Osteocyte (in vitro differentiated cells): ENCODE measurements at regions not wholly inside any gene's neighbourhood (a gene's known extent, or its start where the extent isn't known, plus 50 kb on each side); places are given as distances from the start of the nearest gene placed in this dataset.

ENCODE experiments used
- DNase-seq: peaks from one replicate; pipeline ENCODE4 v3.0.0; 2021; ENCODE audit warnings: mixed read lengths; ENCODE audit not compliant: unreplicated experiment; ENCODE audit errors: extremely low spot score
- H3K27ac Mint-ChIP-seq: one replicate; pipeline ENCODE4 v1.8.0; 2021; ENCODE audit warnings: mild to moderate bottlenecking, mixed read lengths; ENCODE audit not compliant: unreplicated experiment
- H3K27me3 Mint-ChIP-seq: one replicate; pipeline ENCODE4 v1.8.0; 2021; ENCODE audit warnings: mixed read lengths; ENCODE audit not compliant: unreplicated experiment
- H3K36me3 Mint-ChIP-seq: one replicate; pipeline ENCODE4 v1.8.0; 2021; ENCODE audit warnings: mixed read lengths; ENCODE audit not compliant: unreplicated experiment
- H3K4me1 Mint-ChIP-seq: one replicate; pipeline ENCODE4 v1.8.0; 2021; ENCODE audit warnings: mixed read lengths; ENCODE audit not compliant: unreplicated experiment
- H3K4me3 Mint-ChIP-seq: one replicate; pipeline ENCODE4 v1.8.0; 2021; ENCODE audit warnings: mild to moderate bottlenecking, moderate library complexity, mixed read lengths; ENCODE audit not compliant: unreplicated experiment
- H3K9me3 Mint-ChIP-seq: one replicate; pipeline ENCODE4 v1.8.0; 2021; ENCODE audit warnings: mixed read lengths; ENCODE audit not compliant: unreplicated experiment
- TF ChIP-seq, protein P1 (sequence below): fragments of 200-600 bp; sonication (generic); IDR thresholded peaks from 2 replicates; pipeline ENCODE4 v1.5.0; 2021; ENCODE audit warnings: antibody characterized with exemption, mild to moderate bottlenecking, moderate library complexity

GRCh38 chr10:8534891-8535290 is 480.4 kb downstream of the GATA3 start:
- peaks cover 37% of the 10 kb centered on the region for H3K9me3 Mint-ChIP-seq
- H3K4me3 Mint-ChIP-seq = no peak overlapping the region
- TF ChIP-seq, protein P1, sequence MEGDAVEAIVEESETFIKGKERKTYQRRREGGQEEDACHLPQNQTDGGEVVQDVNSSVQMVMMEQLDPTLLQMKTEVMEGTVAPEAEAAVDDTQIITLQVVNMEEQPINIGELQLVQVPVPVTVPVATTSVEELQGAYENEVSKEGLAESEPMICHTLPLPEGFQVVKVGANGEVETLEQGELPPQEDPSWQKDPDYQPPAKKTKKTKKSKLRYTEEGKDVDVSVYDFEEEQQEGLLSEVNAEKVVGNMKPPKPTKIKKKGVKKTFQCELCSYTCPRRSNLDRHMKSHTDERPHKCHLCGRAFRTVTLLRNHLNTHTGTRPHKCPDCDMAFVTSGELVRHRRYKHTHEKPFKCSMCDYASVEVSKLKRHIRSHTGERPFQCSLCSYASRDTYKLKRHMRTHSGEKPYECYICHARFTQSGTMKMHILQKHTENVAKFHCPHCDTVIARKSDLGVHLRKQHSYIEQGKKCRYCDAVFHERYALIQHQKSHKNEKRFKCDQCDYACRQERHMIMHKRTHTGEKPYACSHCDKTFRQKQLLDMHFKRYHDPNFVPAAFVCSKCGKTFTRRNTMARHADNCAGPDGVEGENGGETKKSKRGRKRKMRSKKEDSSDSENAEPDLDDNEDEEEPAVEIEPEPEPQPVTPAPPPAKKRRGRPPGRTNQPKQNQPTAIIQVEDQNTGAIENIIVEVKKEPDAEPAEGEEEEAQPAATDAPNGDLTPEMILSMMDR = no peak
- H3K27me3 Mint-ChIP-seq = no peaks in the 10 kb centered on the region
- no peak for DNase-seq
- H3K36me3 Mint-ChIP-seq = no peaks in the 10 kb centered on the region
- no peaks in the 10 kb centered on the region for H3K4me1 Mint-ChIP-seq
- H3K27ac Mint-ChIP-seq = no peak overlapping the region

DNA sequence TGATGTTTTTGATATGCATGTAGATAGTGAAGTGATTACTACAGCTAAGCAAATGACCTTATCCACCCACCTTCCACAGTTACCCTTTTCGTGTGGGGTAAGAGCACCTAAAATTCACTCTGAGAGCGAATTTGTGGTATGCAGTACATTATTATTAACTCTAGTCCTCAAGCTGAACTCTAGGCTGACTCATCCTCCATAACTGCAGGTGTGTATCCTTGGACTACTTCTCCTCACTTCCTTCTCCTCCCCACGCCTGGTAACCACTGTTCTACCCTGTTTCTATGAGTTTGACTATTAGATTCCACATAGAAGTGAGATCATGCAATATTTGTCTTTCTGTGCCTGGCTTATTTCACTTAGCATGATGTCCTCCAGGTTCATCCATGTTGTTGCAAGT is 484.6 kb downstream of the GATA3 start:
- Mint-ChIP-seq H3K4me1 (no peaks in the 10 kb centered on the region), H3K9me3 (peaks cover 34% of the 10 kb centered on the region), H3K27me3 (no peaks in the 10 kb centered on the region), H3K36me3 (no peaks in the 10 kb centered on the region), H3K4me3 (no peak overlapping the region), H3K27ac (no peak overlapping the region)
- TF ChIP-seq, protein P1 = no peak
- no peak for DNase-seq

- TF ChIP-seq, protein P1 = no peak
- no peak for DNase-seq
- Mint-ChIP-seq H3K27me3 (no peaks in the 10 kb centered on the region), H3K4me3 (no peak overlapping the region), H3K9me3 (peaks cover 31% of the 10 kb centered on the region), H3K4me1 (no peaks in the 10 kb centered on the region), H3K36me3 (no peaks in the 10 kb centered on the region), H3K27ac (no peak overlapping the region)
Observed at GRCh38 chr10:8543361-8544056, 489.0 kb downstream of the GATA3 start.

DNA sequence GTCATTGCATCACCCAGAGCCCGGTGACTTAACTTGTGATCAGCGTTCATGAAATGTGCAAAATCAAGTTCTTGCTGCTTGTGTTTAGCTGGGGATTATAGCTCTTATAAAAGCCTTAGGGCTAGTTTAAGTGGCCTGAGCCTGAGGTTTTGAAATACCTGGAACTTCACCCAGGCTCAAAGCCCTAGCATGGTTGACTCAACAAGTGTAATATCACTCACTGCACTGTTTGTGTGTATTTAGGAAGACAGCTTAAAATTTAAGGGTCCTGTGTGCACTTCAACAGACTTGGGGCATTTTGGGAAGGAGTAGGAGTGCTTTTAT is 489.5 kb downstream of the GATA3 start:
- TF ChIP-seq, protein P1 = no peak
- Mint-ChIP-seq H3K27ac (no peak overlapping the region), H3K4me1 (no peaks in the 10 kb centered on the region), H3K27me3 (no peaks in the 10 kb centered on the region), H3K4me3 (no peak overlapping the region), H3K9me3 (peaks cover 36% of the 10 kb centered on the region), H3K36me3 (no peaks in the 10 kb centered on the region)
- no peak for DNase-seq

- Mint-ChIP-seq H3K4me3 (no peak overlapping the region), H3K27me3 (no peaks in the 10 kb centered on the region), H3K36me3 (no peaks in the 10 kb centered on the region), H3K4me1 (no peaks in the 10 kb centered on the region), H3K9me3 (peaks cover 36% of the 10 kb centered on the region), H3K27ac (no peak overlapping the region)
- TF ChIP-seq, protein P1 = no peak
- no peak for DNase-seq
Observed at GRCh38 chr10:8544500-8544899, 490.0 kb downstream of the GATA3 start.
